MCF 10A (cell line): ENCODE measurements at regions not wholly inside any gene's neighbourhood (a gene's known extent, or its start where the extent isn't known, plus 50 kb on each side); places are given as distances from the start of the nearest gene placed in this dataset.
A peak's percentile ranks its signal among the peaks of the same experiment; 100 is the strongest.

ENCODE experiments used
- BruUV-seq: library from RNA; stranded (reverse); fragments of 400-500 nt; replicated peaks from 2 replicates; lab custom pipeline; 2021; lab: Mats Ljungman, UMichigan
- CTCF ChIA-PET: fragments of 300-600 bp; sonication (Branson Sonifier 250); formaldehyde crosslinking; extraction: SDS; loops from one replicate; lab custom pipeline; 2021; ENCODE audit warnings: antibody characterized with exemption, inconsistent platforms; lab: Yijun Ruan, JAX
- POLR2A ChIA-PET: fragments of 300-600, 350-650 bp; sonication (Branson Sonifier 250); formaldehyde crosslinking; extraction: SDS; loops from one replicate; lab custom pipeline; 2020; ENCODE audit warnings: antibody characterized with exemption, inconsistent platforms; lab: Yijun Ruan, JAX
- DNase-seq: peaks from one replicate; pipeline ENCODE4 v3.0.0-alpha.2; 2018; ENCODE audit not compliant: unreplicated experiment
- H3K27ac Mint-ChIP-seq: one replicate; pipeline ENCODE4 v1.8.0; 2022; ENCODE audit warnings: mild to moderate bottlenecking, low read depth, mixed read lengths; ENCODE audit not compliant: unreplicated experiment
- H3K27me3 Mint-ChIP-seq: one replicate; pipeline ENCODE4 v1.8.0; 2022; ENCODE audit warnings: mixed read lengths; ENCODE audit not compliant: insufficient read depth, unreplicated experiment
- H3K36me3 Mint-ChIP-seq: one replicate; pipeline ENCODE4 v1.8.0; 2022; ENCODE audit warnings: mild to moderate bottlenecking, moderate library complexity, mixed read lengths; ENCODE audit not compliant: insufficient read depth, unreplicated experiment
- H3K4me1 Mint-ChIP-seq: one replicate; pipeline ENCODE4 v1.8.0; 2022; ENCODE audit warnings: mixed read lengths; ENCODE audit not compliant: insufficient read depth, unreplicated experiment
- H3K4me3 Mint-ChIP-seq: one replicate; pipeline ENCODE4 v1.8.0; 2022; ENCODE audit warnings: mild to moderate bottlenecking, moderate library complexity, mixed read lengths; ENCODE audit not compliant: unreplicated experiment
- H3K9me3 Mint-ChIP-seq: one replicate; pipeline ENCODE4 v1.8.0; 2022; ENCODE audit warnings: mixed read lengths; ENCODE audit not compliant: unreplicated experiment
- intact Hi-C: fragments of 100-400 bp; cut with micrococcal nuclease; formaldehyde crosslinking; loops from 2 replicates; pipeline ENCODE4 v1.14.1; 2022
- TF ChIP-seq, protein P1 (sequence below): fragments of 200-600 bp; IDR thresholded peaks from one replicate; pipeline ENCODE4 v1.8.0; 2022; ENCODE audit warnings: antibody characterized with exemption, mild to moderate bottlenecking; ENCODE audit not compliant: unreplicated experiment

DNA sequence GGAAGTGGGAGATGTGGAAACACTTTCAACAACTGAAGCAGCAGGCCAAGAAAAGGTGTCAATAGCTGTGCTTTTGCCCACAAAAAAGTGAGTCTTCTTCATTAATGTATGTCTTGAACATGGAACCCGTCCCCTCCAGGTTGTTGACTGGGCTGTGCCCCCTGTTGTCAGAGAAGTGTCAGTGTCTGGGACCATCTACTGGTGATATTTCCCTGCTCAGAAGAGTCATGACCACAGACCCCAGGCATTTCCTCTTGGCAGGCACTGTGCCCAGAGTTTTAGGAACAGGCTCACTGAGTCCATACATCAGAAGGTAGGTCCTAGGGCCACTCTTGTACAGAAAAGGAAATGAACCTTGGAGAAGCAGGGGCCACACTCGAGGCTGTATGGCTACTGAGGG, 54.8 kb upstream of the LARS2 start:
- Mint-ChIP-seq H3K4me1 (no peaks in the 10 kb centered on the region), H3K4me3 (no peak overlapping the region), H3K27me3 (peaks cover 69% of the 10 kb centered on the region), H3K9me3 (no peaks in the 10 kb centered on the region), H3K36me3 (no peaks in the 10 kb centered on the region), H3K27ac (no peak overlapping the region)
- ChIA-PET CTCF (no interaction called here), POLR2A (no interaction called here)
- intact Hi-C loops, result no loop called here
- no TSS peak for BruUV-seq
- DNase-seq, result peak; percentile 13
- TF ChIP-seq, protein P1, sequence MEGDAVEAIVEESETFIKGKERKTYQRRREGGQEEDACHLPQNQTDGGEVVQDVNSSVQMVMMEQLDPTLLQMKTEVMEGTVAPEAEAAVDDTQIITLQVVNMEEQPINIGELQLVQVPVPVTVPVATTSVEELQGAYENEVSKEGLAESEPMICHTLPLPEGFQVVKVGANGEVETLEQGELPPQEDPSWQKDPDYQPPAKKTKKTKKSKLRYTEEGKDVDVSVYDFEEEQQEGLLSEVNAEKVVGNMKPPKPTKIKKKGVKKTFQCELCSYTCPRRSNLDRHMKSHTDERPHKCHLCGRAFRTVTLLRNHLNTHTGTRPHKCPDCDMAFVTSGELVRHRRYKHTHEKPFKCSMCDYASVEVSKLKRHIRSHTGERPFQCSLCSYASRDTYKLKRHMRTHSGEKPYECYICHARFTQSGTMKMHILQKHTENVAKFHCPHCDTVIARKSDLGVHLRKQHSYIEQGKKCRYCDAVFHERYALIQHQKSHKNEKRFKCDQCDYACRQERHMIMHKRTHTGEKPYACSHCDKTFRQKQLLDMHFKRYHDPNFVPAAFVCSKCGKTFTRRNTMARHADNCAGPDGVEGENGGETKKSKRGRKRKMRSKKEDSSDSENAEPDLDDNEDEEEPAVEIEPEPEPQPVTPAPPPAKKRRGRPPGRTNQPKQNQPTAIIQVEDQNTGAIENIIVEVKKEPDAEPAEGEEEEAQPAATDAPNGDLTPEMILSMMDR, result no peak

DNA sequence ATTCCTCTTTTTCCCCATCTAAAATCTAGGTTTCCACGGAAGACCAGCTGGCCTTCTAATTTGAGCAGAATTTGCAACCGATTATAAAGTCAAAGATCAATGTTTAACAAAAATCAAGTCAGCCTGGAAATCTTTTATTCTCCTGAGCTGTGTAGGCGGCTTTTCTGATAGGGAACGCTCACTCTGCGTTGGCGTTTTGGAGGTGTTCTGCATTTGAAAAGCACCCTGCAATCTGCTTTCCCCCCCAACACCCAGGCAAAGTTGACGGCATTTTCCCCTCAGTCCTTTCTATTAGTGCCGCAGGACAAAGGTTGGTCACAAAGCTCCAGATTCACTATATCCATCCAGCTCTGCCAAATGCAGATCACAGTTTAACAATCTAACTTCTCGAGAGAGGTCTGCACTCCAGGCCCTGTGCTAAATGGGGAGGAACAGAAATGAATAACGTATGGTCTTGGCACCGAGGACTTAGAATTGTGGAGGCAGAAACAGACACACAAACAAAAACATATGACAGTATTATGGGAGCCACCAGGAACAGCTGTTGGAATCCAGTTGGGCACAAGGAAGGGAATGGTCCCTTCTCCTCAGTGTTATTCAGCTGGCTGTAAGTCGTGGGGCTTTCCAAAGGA, 50.4 kb upstream of the LARS2 start:
- H3K27me3 Mint-ChIP-seq, result peaks cover 45% of the 10 kb centered on the region
- H3K4me3 Mint-ChIP-seq, result no peak overlapping the region
- no peaks in the 10 kb centered on the region for H3K4me1 Mint-ChIP-seq
- no peak overlapping the region for H3K27ac Mint-ChIP-seq
- peaks cover 1% of the 10 kb centered on the region for H3K9me3 Mint-ChIP-seq
- BruUV-seq, result no TSS peak
- POLR2A ChIA-PET, result interaction anchor here (0.7 kb wide), 1 partner anchor 507 kb away, joined by 4 read pairs; no protein-coding TSS in a partner anchor
- CTCF ChIA-PET, result no interaction called here
- intact Hi-C loops, result no loop called here
- TF ChIP-seq, protein P1, result no peak
- no peaks in the 10 kb centered on the region for H3K36me3 Mint-ChIP-seq
- DNase-seq, result no peak
